PFSK-1 (cell line): ENCODE measurements at regions not wholly inside any gene's neighbourhood (a gene's known extent, or its start where the extent isn't known, plus 50 kb on each side); places are given as distances from the start of the nearest gene placed in this dataset.

Experiments
- FOXP2 ChIP-seq: optimal IDR thresholded peaks from 2 replicates; pipeline ENCODE3; 2011; ENCODE audit warnings: borderline replicate concordance, control low read depth, inconsistent platforms; ENCODE audit not compliant: insufficient read depth; ENCODE audit errors: extremely low read length, extremely low read depth
- POLR2AphosphoS5 ChIP-seq: IDR thresholded peaks from 2 replicates; pipeline ENCODE4 v1.6.1; 2012; ENCODE audit warnings: low read depth, mild to moderate bottlenecking, control low read depth, low read length, moderate library complexity
- SIN3A ChIP-seq: IDR thresholded peaks from 2 replicates; pipeline ENCODE4 v1.6.1; 2012; ENCODE audit warnings: mild to moderate bottlenecking, low read length, moderate library complexity, borderline replicate concordance; ENCODE audit not compliant: insufficient read depth
- TAF1 ChIP-seq: IDR thresholded peaks from 2 replicates; pipeline ENCODE4 v1.6.1; 2012; ENCODE audit warnings: low read length, control low read depth, borderline replicate concordance; ENCODE audit not compliant: insufficient read depth
- TF ChIP-seq, protein P1 (sequence below), 2 experiments: IDR thresholded peaks; 2 replicates each; pipeline versions ENCODE4 v1.6.1 to v1.8.0; 2011 to 2012; ENCODE audit warnings: low read depth in 2 of 2, low read length in 2 of 2, control low read depth in 1 of 2, inconsistent platforms in 1 of 2, mild to moderate bottlenecking in 1 of 2, moderate library complexity in 1 of 2; ENCODE audit not compliant: insufficient read depth in 1 of 2

DNA sequence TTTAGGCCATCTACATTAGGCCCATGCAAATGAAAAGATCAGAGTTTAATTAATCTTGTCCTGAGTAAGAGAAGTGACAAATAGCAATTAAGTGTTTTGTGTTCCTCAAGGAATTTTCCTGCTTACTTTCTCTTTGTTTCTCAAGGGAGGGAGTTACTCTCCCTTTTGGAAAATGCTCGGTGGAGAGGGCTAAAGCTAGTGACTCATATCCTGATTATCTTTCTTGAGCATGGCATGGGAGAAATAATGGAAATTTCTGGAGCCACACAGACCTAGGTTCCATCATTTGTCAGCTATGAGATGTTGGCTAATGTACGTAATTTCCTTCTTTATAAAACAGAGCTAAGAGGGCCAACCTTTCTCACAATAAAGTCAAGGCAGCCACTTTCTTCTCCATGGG is 177.1 kb downstream of the ETAA1 start:
- no peak for TF ChIP-seq POLR2AphosphoS5
- no peak for TF ChIP-seq TAF1
- TF ChIP-seq FOXP2, result no peak
- no peak for TF ChIP-seq SIN3A
- TF ChIP-seq, protein P1, sequence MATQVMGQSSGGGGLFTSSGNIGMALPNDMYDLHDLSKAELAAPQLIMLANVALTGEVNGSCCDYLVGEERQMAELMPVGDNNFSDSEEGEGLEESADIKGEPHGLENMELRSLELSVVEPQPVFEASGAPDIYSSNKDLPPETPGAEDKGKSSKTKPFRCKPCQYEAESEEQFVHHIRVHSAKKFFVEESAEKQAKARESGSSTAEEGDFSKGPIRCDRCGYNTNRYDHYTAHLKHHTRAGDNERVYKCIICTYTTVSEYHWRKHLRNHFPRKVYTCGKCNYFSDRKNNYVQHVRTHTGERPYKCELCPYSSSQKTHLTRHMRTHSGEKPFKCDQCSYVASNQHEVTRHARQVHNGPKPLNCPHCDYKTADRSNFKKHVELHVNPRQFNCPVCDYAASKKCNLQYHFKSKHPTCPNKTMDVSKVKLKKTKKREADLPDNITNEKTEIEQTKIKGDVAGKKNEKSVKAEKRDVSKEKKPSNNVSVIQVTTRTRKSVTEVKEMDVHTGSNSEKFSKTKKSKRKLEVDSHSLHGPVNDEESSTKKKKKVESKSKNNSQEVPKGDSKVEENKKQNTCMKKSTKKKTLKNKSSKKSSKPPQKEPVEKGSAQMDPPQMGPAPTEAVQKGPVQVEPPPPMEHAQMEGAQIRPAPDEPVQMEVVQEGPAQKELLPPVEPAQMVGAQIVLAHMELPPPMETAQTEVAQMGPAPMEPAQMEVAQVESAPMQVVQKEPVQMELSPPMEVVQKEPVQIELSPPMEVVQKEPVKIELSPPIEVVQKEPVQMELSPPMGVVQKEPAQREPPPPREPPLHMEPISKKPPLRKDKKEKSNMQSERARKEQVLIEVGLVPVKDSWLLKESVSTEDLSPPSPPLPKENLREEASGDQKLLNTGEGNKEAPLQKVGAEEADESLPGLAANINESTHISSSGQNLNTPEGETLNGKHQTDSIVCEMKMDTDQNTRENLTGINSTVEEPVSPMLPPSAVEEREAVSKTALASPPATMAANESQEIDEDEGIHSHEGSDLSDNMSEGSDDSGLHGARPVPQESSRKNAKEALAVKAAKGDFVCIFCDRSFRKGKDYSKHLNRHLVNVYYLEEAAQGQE (IDR thresholded peaks at IDR 0.05; ENCODE audit: insufficient read depth in 1 of 2, low read depth in 2 of 2, low read length in 2 of 2), result no peak

DNA sequence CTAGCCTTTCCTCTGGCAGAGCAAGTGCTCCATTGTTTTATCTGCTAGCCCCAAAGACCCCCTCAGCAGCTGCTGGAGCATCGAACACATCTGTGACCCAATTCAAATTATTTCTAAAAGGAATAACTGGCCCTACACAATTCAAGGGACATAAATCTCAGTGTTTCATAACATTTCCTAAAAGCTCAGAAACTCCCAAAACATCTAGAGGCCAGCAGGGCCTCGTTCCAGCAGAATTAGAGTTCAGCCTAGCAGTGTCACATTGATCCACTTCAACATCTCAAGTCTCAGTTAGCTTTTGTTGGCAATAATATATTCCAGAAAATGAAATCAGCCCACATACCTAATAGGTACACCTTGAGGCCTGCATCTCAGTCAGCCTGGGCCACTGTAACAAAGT is 179.1 kb downstream of the ETAA1 start:
- TF ChIP-seq FOXP2 (no peak), TAF1 (no peak), SIN3A (no peak), POLR2AphosphoS5 (no peak)
- TF ChIP-seq, protein P1 (IDR thresholded peaks at IDR 0.05; ENCODE audit: insufficient read depth in 1 of 2, low read depth in 2 of 2, low read length in 2 of 2), result no peak

DNA sequence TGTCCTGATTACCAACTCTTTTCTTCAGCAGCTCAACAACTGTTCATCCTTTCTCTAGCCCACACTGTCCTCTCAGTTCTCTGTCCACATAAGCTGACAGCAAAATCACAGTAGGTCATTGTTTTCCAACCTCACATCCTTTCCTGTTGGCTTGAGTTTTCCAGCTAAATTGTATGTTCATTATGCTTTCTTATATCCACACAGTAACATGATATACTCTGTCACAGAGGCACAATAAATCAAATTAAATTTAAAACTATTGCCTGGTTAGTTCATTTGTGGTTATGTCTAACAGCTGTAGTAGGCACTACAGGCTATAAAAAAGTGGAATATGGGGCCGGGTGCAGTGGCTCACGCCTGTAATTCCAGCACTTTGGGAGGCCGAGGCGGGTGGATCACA is 179.9 kb downstream of the ETAA1 start:
- TF ChIP-seq SIN3A, result no peak
- TF ChIP-seq TAF1, result no peak
- TF ChIP-seq, protein P1 (IDR thresholded peaks at IDR 0.05; ENCODE audit: insufficient read depth in 1 of 2, low read depth in 2 of 2, low read length in 2 of 2), result no peak
- TF ChIP-seq FOXP2, result no peak
- no peak for TF ChIP-seq POLR2AphosphoS5

DNA sequence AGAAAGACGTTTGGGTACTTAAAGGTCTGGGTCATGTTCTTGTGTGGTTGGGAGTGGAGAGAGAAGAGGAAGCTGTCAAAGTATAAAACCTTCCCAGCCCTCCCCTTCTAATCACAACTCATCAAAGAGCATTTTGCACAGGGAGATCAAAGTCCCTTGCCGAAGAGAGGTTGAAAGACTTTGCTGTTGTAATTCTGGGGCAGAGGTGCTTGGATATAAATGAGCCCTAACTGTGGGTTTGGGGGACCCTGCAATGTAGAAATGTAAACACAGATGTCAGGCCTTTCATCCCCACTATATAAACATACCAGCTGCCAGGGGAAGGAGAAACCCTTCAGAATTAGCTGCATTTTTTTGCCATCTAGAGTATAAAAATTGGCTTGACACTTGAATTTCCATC is 182.1 kb downstream of the ETAA1 start:
- TF ChIP-seq FOXP2 (no peak), SIN3A (no peak)
- TF ChIP-seq, protein P1 (IDR thresholded peaks at IDR 0.05; ENCODE audit: insufficient read depth in 1 of 2, low read depth in 2 of 2, low read length in 2 of 2), result no peak

DNA sequence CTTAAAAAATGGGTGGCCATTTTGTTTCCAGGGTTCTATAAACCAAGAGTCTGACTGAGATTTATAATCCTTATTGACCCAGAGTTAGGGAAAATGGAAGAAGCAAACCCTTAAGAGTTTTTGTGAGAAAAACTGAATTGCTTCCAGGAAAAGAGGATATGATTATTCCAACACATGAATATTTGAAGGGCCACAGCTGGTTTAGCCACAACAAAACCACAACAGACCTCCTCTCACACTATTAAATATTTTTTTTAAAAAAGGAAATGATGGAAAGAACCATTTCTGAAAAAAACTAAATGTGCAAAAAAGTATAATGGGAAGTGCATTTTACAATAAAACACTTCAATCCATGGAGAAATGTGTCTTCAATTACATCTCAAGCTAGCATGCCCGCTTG is 182.7 kb downstream of the ETAA1 start:
- TF ChIP-seq POLR2AphosphoS5, result no peak
- no peak for TF ChIP-seq FOXP2
- TF ChIP-seq, protein P1 (IDR thresholded peaks at IDR 0.05; ENCODE audit: insufficient read depth in 1 of 2, low read depth in 2 of 2, low read length in 2 of 2), result no peak
- no peak for TF ChIP-seq SIN3A
- TF ChIP-seq TAF1, result no peak
